H1 (cell line): ENCODE measurements at regions not wholly inside any gene's neighbourhood (a gene's known extent, or its start where the extent isn't known, plus 50 kb on each side); places are given as distances from the start of the nearest gene placed in this dataset.

Experiments used
- CTCF ChIA-PET: fragments of 300-600 bp; sonication (Branson Sonifier 250); formaldehyde crosslinking; loops from one replicate; lab custom pipeline; 2021; ENCODE audit not compliant: partially characterized antibody; lab: Charles Lee
- POLR2A ChIA-PET: fragments of 300-600 bp; sonication (Branson Sonifier 250); formaldehyde crosslinking; loops from one replicate; lab custom pipeline; 2021; ENCODE audit warnings: inconsistent platforms; ENCODE audit not compliant: partially characterized antibody; lab: Charles Lee
- DNase-seq, 2 experiments: peaks; one replicate each; pipeline versions ENCODE4 v3.0.0 to v3.0.0-alpha.2; 2010 to 2022; ENCODE audit warnings: low spot score in 2 of 2, low read depth in 1 of 2, mixed read lengths in 1 of 2
- FAIRE-seq: peaks from 2 replicates; lab custom pipeline; 2011; peaks lifted over from hg19 to GRCh38; lab: Jason Lieb, UNC
- H2AFZ ChIP-seq: 2 replicates; pipeline ENCODE4 v1.8.1; 2012; ENCODE audit warnings: low read length, inconsistent platforms
- H2AK5ac ChIP-seq: 2 replicates; pipeline ENCODE4 v1.6.1; 2013; ENCODE audit warnings: low read depth, low read length
- H2BK120ac ChIP-seq: replicated peaks from 2 replicates; pipeline ENCODE3; 2013; ENCODE audit warnings: low read depth, low read length, inconsistent platforms
- H2BK12ac ChIP-seq: 2 replicates; pipeline ENCODE4 v1.6.1; 2013; ENCODE audit warnings: low read depth, low read length
- H2BK15ac ChIP-seq: 2 replicates; pipeline ENCODE4 v1.6.1; 2013; ENCODE audit warnings: low read length
- H2BK20ac ChIP-seq: 2 replicates; pipeline ENCODE4 v1.6.1; 2013; ENCODE audit warnings: low read length
- H2BK5ac ChIP-seq: 2 replicates; pipeline ENCODE4 v1.6.1; 2013; ENCODE audit warnings: low read depth, low read length
- H3K14ac ChIP-seq: 2 replicates; pipeline ENCODE4 v1.6.1; 2013; ENCODE audit warnings: inconsistent platforms; ENCODE audit not compliant: insufficient read length
- H3K18ac ChIP-seq: 2 replicates; pipeline ENCODE4 v1.6.1; 2013; ENCODE audit warnings: low read length; ENCODE audit errors: extremely low read depth
- H3K23ac ChIP-seq: 2 replicates; pipeline ENCODE4 v1.6.1; 2013; ENCODE audit warnings: inconsistent platforms; ENCODE audit not compliant: insufficient read length
- H3K23me2 ChIP-seq: 2 replicates; pipeline ENCODE4 v1.6.1; 2013; ENCODE audit warnings: low read depth, low read length
- H3K27ac ChIP-seq: 2 replicates; pipeline ENCODE4 v1.6.1; 2011; ENCODE audit warnings: low read depth, low read length, inconsistent platforms
- H3K27me3 ChIP-seq, 4 experiments: replicated peaks in 1 of 4; 1 replicate in 1 of 4; 2 replicates in 3 of 4; pipeline versions ENCODE4 v1.6.1 to v1.8.1; 2011 to 2013; ENCODE audit warnings: low read length in 3 of 4, mild to moderate bottlenecking in 3 of 4, inconsistent platforms in 2 of 4, mixed read lengths in 2 of 4, moderate library complexity in 1 of 4; ENCODE audit not compliant: control insufficient read depth in 3 of 4, insufficient read depth in 3 of 4; ENCODE audit errors: extremely low read depth in 1 of 4
- H3K36me3 ChIP-seq, 4 experiments: 2 replicates each; pipeline versions ENCODE4 v1.6.1 to v1.8.1; 2011 to 2013; ENCODE audit warnings: mild to moderate bottlenecking in 4 of 4, low read length in 3 of 4, moderate library complexity in 2 of 4, control low read depth in 1 of 4, inconsistent platforms in 1 of 4; ENCODE audit not compliant: insufficient read depth in 4 of 4, control insufficient read depth in 2 of 4
- H3K4ac ChIP-seq: replicated peaks from 2 replicates; pipeline ENCODE3; 2013; ENCODE audit warnings: low read length, low read depth, mixed read lengths, inconsistent platforms; ENCODE audit not compliant: insufficient read length
- H3K4me1 ChIP-seq, 4 experiments: replicated peaks in 1 of 4; 1 replicate in 1 of 4; 2 replicates in 3 of 4; pipeline versions ENCODE4 v1.6.1 to v1.8.1; 2011 to 2013; ENCODE audit warnings: low read length in 3 of 4, inconsistent platforms in 2 of 4, mixed read lengths in 1 of 4; ENCODE audit not compliant: insufficient read depth in 4 of 4, control insufficient read depth in 3 of 4
- H3K4me2 ChIP-seq, 2 experiments: 2 replicates each; pipeline versions ENCODE4 v1.6.1 to v1.8.1; 2011 to 2013; ENCODE audit warnings: low read depth in 2 of 2, low read length in 2 of 2, control low read depth in 1 of 2, inconsistent platforms in 1 of 2, mild to moderate bottlenecking in 1 of 2; ENCODE audit not compliant: insufficient read depth in 1 of 2
- H3K4me3 ChIP-seq, 4 experiments: fragments of 200-600, 300-600 bp in 1 of 4; sonication (generic), shearing (Covaris generic), sonication (Bioruptor Twin) in 1 of 4; 2 replicates each; pipeline versions ENCODE4 v1.5.1 to v1.8.1; 2011 to 2016; ENCODE audit warnings: low read length in 4 of 4, low read depth in 3 of 4, control low read depth in 2 of 4, inconsistent platforms in 2 of 4, mild to moderate bottlenecking in 2 of 4, mixed read lengths in 1 of 4, moderate library complexity in 1 of 4; ENCODE audit not compliant: insufficient read depth in 2 of 4; ENCODE audit errors: extremely low read depth in 1 of 4
- H3K56ac ChIP-seq: replicated peaks from 2 replicates; pipeline ENCODE3; 2013; ENCODE audit warnings: low read depth, mild to moderate bottlenecking, mixed read lengths, low read length, inconsistent platforms; ENCODE audit not compliant: insufficient read length
- H3K79me1 ChIP-seq: 2 replicates; pipeline ENCODE4 v1.6.1; 2013; ENCODE audit warnings: low read depth, low read length, control low read depth
- H3K79me2 ChIP-seq, 2 experiments: 2 replicates each; pipeline versions ENCODE4 v1.6.1 to v1.8.1; 2012 to 2013; ENCODE audit warnings: low read length in 2 of 2, mild to moderate bottlenecking in 2 of 2, inconsistent platforms in 1 of 2; ENCODE audit not compliant: insufficient read depth in 2 of 2, control insufficient read depth in 1 of 2
- H3K9ac ChIP-seq, 4 experiments: replicated peaks in 1 of 4; 1 replicate in 1 of 4; 2 replicates in 3 of 4; pipeline versions ENCODE4 v1.6.1 to v1.8.1; 2011 to 2013; ENCODE audit warnings: low read depth in 3 of 4, low read length in 3 of 4, control low read depth in 2 of 4, mild to moderate bottlenecking in 2 of 4, moderate library complexity in 2 of 4, inconsistent platforms in 1 of 4; ENCODE audit errors: extremely low read depth in 1 of 4
- H3K9me3 ChIP-seq, 2 experiments: 2 replicates each; pipeline versions ENCODE4 v1.6.1 to v1.8.1; 2012 to 2013; ENCODE audit warnings: mild to moderate bottlenecking in 2 of 2, moderate library complexity in 2 of 2, control low read depth in 1 of 2, inconsistent platforms in 1 of 2, low read depth in 1 of 2, low read length in 1 of 2, mixed read lengths in 1 of 2; ENCODE audit not compliant: insufficient read depth in 2 of 2
- H4K20me1 ChIP-seq, 2 experiments: replicated peaks in 1 of 2; 2 replicates each; pipeline versions ENCODE3 to v1.8.1; 2011 to 2013; ENCODE audit warnings: inconsistent platforms in 2 of 2, low read length in 2 of 2, mild to moderate bottlenecking in 1 of 2; ENCODE audit not compliant: insufficient read depth in 2 of 2, control insufficient read depth in 1 of 2
- H4K5ac ChIP-seq: 2 replicates; pipeline ENCODE4 v1.6.1; 2013; ENCODE audit warnings: low read length, low read depth, mixed read lengths, inconsistent platforms; ENCODE audit not compliant: insufficient read length
- H4K8ac ChIP-seq: 2 replicates; pipeline ENCODE4 v1.8.0; 2013; ENCODE audit warnings: mild to moderate bottlenecking, moderate library complexity, low read length, inconsistent platforms; ENCODE audit not compliant: insufficient read depth; ENCODE audit errors: extremely low read depth
- H4K91ac ChIP-seq: replicated peaks from 2 replicates; pipeline ENCODE3; 2013; ENCODE audit warnings: low read length, mixed read lengths, inconsistent platforms; ENCODE audit not compliant: insufficient read length
- BACH1 ChIP-seq: IDR thresholded peaks from 2 replicates; pipeline ENCODE4 v1.6.1; 2012; ENCODE audit warnings: low read length, improper control_type of control experiment
- CBX5 ChIP-seq: fragments of 300-800, 300-1000 bp; sonication (generic); IDR thresholded peaks from 2 replicates; pipeline ENCODE4 v1.7.1; 2016; ENCODE audit warnings: antibody characterized with exemption, low read length, low read depth
- CHD1 ChIP-seq: IDR thresholded peaks from 2 replicates; pipeline ENCODE4 v1.6.1; 2012; ENCODE audit warnings: low read depth, low read length, improper control_type of control experiment
- CTBP2 ChIP-seq: IDR thresholded peaks from 2 replicates; pipeline ENCODE4 v1.7.0; 2011; ENCODE audit warnings: borderline replicate concordance, mild to moderate bottlenecking, moderate library complexity, mixed read lengths, low read length; ENCODE audit not compliant: insufficient read depth, insufficient read length
- KDM1A ChIP-seq: fragments of 200-600, 300-600 bp; sonication (generic); IDR thresholded peaks from 2 replicates; pipeline ENCODE4 v1.7.1; 2016; ENCODE audit warnings: mild to moderate bottlenecking, low read length, borderline replicate concordance
- KDM5A ChIP-seq: fragments of 200-600 bp; IDR thresholded peaks from 2 replicates; pipeline ENCODE4 v1.7.1; 2012; ENCODE audit warnings: mild to moderate bottlenecking, low read length, inconsistent platforms, mixed read lengths
- POLR2A ChIP-seq, 2 experiments: IDR thresholded peaks; 1 replicate in 1 of 2; 2 replicates in 1 of 2; pipeline ENCODE4 v1.6.1; 2011; ENCODE audit warnings: low read depth in 2 of 2, low read length in 2 of 2, mild to moderate bottlenecking in 2 of 2; ENCODE audit errors: control extremely low read depth in 1 of 2
- POU5F1 ChIP-seq: IDR thresholded peaks from 2 replicates; pipeline ENCODE4 v1.6.1; 2011; ENCODE audit warnings: low read depth, mild to moderate bottlenecking, low read length, moderate library complexity
- RNF2 ChIP-seq: fragments of 200-900, 300-1000 bp; sonication (generic); IDR thresholded peaks from 2 replicates; pipeline ENCODE4 v1.7.1; 2016; ENCODE audit warnings: borderline replicate concordance, low read depth, mild to moderate bottlenecking, antibody characterized with exemption, low read length; ENCODE audit not compliant: poor library complexity, severe bottlenecking; ENCODE audit errors: missing control alignments
- TAF1 ChIP-seq: IDR thresholded peaks from 2 replicates; pipeline ENCODE4 v1.6.1; 2011; ENCODE audit warnings: mild to moderate bottlenecking, low read depth, low read length
- whole genome bisulfite sequencing, 2 experiments: shearing (Covaris generic) in 1 of 2; methylation state at CpG; one replicate each; pipeline versions ENCODE4 v1.1.6 to v1.1.7; 2013 to 2015; ENCODE audit warnings: low lambda C conversion rate in 2 of 2, mixed read lengths in 2 of 2, inconsistent platforms in 1 of 2, low coverage in 1 of 2, missing lambda C conversion rate in 1 of 2; ENCODE audit not compliant: insufficient replicate concordance in 2 of 2, insufficient coverage in 1 of 2, insufficient read length in 1 of 2; ENCODE audit errors: extremely low coverage in 1 of 2, missing lambda C conversion rate in 1 of 2; 5-methylcytosine and 5-hydroxymethylcytosine counted together
- TF ChIP-seq, protein P1 (sequence below): IDR thresholded peaks from 2 replicates; pipeline ENCODE4 v1.6.1; 2011; ENCODE audit warnings: low read depth, mild to moderate bottlenecking, low read length; ENCODE audit not compliant: insufficient read depth
- TF ChIP-seq, protein P2 (sequence below): IDR thresholded peaks from 2 replicates; pipeline ENCODE4 v1.6.1; 2012; ENCODE audit warnings: low read length, inconsistent platforms

DNA sequence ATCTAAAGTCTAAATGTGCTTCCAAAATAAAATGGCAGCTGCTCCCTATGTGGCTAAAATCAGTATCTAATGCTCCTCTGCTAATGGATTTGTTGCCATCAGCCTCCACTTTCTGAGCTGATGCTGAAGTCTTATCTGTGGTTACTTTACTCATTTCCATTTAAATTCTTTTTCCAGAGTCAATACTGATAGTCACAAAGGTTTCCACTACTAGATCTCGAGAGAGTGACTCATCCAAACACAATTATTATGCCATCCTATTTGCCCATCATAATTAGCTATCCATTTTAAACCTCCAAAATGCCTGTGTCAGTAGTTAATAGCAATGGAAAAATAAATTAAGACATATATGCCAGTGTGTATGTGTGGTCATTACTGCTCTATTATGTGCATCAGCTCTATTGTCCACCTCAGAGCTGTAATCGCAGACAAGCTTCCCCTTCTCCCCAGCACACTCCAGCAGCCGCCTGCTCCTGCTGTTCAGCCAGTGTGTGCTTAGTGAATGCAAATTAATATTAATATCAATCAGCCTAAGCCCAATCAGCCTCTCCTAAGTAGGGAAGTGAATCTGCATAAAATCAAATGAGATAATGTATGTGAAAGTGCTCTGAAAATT is 199.8 kb upstream of the ZIC3 start:
- CTCF ChIA-PET, result interaction anchor here (1.3 to 1.5 kb wide), 2 partner anchors 9 to 12 kb away, joined by 3 to 6 read pairs; no protein-coding TSS in a partner anchor
- no peak overlapping the region for H3K14ac ChIP-seq
- no peak for FAIRE-seq
- TF ChIP-seq, protein P1, sequence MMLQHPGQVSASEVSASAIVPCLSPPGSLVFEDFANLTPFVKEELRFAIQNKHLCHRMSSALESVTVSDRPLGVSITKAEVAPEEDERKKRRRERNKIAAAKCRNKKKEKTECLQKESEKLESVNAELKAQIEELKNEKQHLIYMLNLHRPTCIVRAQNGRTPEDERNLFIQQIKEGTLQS, result no peak
- TF ChIP-seq, protein P2, sequence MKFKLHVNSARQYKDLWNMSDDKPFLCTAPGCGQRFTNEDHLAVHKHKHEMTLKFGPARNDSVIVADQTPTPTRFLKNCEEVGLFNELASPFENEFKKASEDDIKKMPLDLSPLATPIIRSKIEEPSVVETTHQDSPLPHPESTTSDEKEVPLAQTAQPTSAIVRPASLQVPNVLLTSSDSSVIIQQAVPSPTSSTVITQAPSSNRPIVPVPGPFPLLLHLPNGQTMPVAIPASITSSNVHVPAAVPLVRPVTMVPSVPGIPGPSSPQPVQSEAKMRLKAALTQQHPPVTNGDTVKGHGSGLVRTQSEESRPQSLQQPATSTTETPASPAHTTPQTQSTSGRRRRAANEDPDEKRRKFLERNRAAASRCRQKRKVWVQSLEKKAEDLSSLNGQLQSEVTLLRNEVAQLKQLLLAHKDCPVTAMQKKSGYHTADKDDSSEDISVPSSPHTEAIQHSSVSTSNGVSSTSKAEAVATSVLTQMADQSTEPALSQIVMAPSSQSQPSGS, result no peak
- TF ChIP-seq CTBP2 (no peak), KDM5A (no peak), CHD1 (no peak), CBX5 (no peak), POLR2A (IDR thresholded peaks at IDR 0.05; ENCODE audit: control extremely low read depth in 1 of 2, low read depth in 2 of 2, low read length in 2 of 2) (no peak), POU5F1 (no peak), TAF1 (no peak), KDM1A (no peak), RNF2 (no peak), BACH1 (no peak)

More for the DNA sequence above, 199.8 kb upstream of the ZIC3 start:
- no peak overlapping the region for H3K27ac ChIP-seq
- no peaks in the 10 kb centered on the region for H3K23me2 ChIP-seq
- H2AFZ ChIP-seq, result no peak overlapping the region
- H3K36me3 ChIP-seq, result no peaks in the 10 kb centered on the region
- POLR2A ChIA-PET, result no interaction called here
- H3K4me3 ChIP-seq, result no peak overlapping the region
- H3K9me3 ChIP-seq, result no peaks in the 10 kb centered on the region
- H3K18ac ChIP-seq, result no peak overlapping the region
- no peak overlapping the region for H3K56ac ChIP-seq
- WGBS, 2 experiments, result 82% methylated on average over 3 of the region's 3 CpGs; no CpG with 5 or more reads in 1 of the 2 experiments
- H3K79me2 ChIP-seq, result no peaks in the 10 kb centered on the region
- no peak overlapping the region for H2BK12ac ChIP-seq
- no peak overlapping the region for H2BK120ac ChIP-seq
- no peaks in the 10 kb centered on the region for H4K20me1 ChIP-seq
- H3K4me1 ChIP-seq, result no peaks in the 10 kb centered on the region
- H3K9ac ChIP-seq, result no peak overlapping the region
- H3K4me2 ChIP-seq, result no peak overlapping the region
- H2AK5ac ChIP-seq, result no peak overlapping the region
- H3K23ac ChIP-seq, result no peak overlapping the region
- no peak overlapping the region for H2BK20ac ChIP-seq
- H4K8ac ChIP-seq, result no peak overlapping the region
- no peaks in the 10 kb centered on the region for H3K27me3 ChIP-seq
- H3K4ac ChIP-seq, result no peak overlapping the region
- H4K5ac ChIP-seq, result no peak overlapping the region
- H3K79me1 ChIP-seq, result no peaks in the 10 kb centered on the region
- H2BK5ac ChIP-seq, result no peak overlapping the region
- DNase-seq, result no peak
- H2BK15ac ChIP-seq, result no peak overlapping the region
- H4K91ac ChIP-seq, result no peak overlapping the region
